Epithelial cell of proximal tubule (primary cell): ENCODE measurements at regions not wholly inside any gene's neighbourhood (a gene's known extent, or its start where the extent isn't known, plus 50 kb on each side); places are given as distances from the start of the nearest gene placed in this dataset.

Experiments used
- DNase-seq: peaks from one replicate; pipeline ENCODE4 v3.0.0-alpha.2; 2011; ENCODE audit warnings: low read depth
- H3K4me3 ChIP-seq: 2 replicates; pipeline ENCODE4 v1.5.1; 2011; ENCODE audit warnings: low read depth, mild to moderate bottlenecking, low read length
- CTCF ChIP-seq: conservative IDR thresholded peaks from 2 replicates; pipeline ENCODE4 v1.5.1; 2012; ENCODE audit warnings: low read depth, mild to moderate bottlenecking, low read length

- TF ChIP-seq CTCF: no peak
- H3K4me3 ChIP-seq: no peak overlapping the region
- no peak for DNase-seq
Measured at GRCh38 chr5:105740242-105740641, 1930.5 kb downstream of the EFNA5 start.

GRCh38 chr5:105739732-105740131 is 1931.0 kb downstream of the EFNA5 start:
- no peak for DNase-seq
- H3K4me3 ChIP-seq: no peak overlapping the region
- no peak for TF ChIP-seq CTCF

GRCh38 chr5:105735704-105736103 is 1935.0 kb downstream of the EFNA5 start:
- TF ChIP-seq CTCF: no peak
- DNase-seq: no peak

GRCh38 chr5:105730982-105731381 is 1939.8 kb downstream of the EFNA5 start:
- TF ChIP-seq CTCF: no peak
- no peak overlapping the region for H3K4me3 ChIP-seq
- no peak for DNase-seq

More at GRCh38 chr5:105735704-105736103, 1935.0 kb downstream of the EFNA5 start:
- H3K4me3 ChIP-seq: no peak overlapping the region

- H3K4me3 ChIP-seq: no peak overlapping the region
- no peak for DNase-seq
- TF ChIP-seq CTCF: no peak
Measured at GRCh38 chr5:105726093-105726492, 1944.6 kb downstream of the EFNA5 start.

- DNase-seq: no peak
- no peak for TF ChIP-seq CTCF
- no peak overlapping the region for H3K4me3 ChIP-seq
Measured at GRCh38 chr5:105708442-105708841, 1962.3 kb downstream of the EFNA5 start.

- no peak for DNase-seq
- TF ChIP-seq CTCF: no peak
- no peak overlapping the region for H3K4me3 ChIP-seq
Measured at GRCh38 chr5:105702323-105702722, 1968.4 kb downstream of the EFNA5 start.
